NCI-H345 (cell line): ENCODE measurements at regions not wholly inside any gene's neighbourhood (a gene's known extent, or its start where the extent isn't known, plus 50 kb on each side); places are given as distances from the start of the nearest gene placed in this dataset.
"Not testable (repeated sequence)": the region's sequence is repeated elsewhere in the genome, so short reads cannot be mapped to it uniquely, and the experiment has no call there.

Experiments used
- DNase-seq: peaks from one replicate; lab custom pipeline; 2025; lab: John Stamatoyannopoulos, UW

DNA sequence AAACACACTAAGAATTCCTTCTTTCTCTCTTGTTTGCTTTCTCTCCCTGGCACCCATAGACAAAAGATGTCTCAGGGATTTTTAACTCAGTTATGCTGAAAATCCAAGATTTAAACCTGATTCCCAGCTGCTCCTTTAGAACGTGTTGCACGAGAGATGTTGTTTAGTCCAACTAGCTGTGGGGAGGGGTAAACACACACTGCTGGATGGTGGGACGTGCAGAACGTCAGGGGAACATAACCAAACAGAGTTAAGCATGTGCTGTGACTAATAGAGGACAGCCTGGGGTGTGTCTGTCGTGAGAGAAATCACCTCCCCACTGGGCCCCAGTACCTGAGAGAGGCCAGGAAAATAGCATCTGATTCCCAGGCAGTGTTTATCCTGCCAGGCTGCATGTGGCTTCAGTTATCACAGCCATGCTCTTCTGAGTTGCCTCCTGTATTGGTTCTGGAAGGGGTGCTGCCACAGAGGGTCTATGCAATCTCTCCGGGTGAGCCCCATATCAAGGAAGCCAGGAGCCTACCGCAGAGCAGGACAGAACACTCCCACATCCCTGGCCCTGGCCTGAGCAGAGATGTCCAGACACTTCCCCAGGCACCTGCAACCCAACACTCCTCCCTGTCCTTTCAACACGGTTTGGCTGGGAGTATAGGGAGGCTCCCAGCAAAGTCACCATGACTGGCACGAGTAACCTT lies 112.7 kb upstream of the EGLN3 start:
- DNase-seq = peak; percentile 44

- DNase-seq = no peak
Measured at GRCh38 chr14:34063042-34063441, 112.2 kb upstream of the EGLN3 start.

DNA sequence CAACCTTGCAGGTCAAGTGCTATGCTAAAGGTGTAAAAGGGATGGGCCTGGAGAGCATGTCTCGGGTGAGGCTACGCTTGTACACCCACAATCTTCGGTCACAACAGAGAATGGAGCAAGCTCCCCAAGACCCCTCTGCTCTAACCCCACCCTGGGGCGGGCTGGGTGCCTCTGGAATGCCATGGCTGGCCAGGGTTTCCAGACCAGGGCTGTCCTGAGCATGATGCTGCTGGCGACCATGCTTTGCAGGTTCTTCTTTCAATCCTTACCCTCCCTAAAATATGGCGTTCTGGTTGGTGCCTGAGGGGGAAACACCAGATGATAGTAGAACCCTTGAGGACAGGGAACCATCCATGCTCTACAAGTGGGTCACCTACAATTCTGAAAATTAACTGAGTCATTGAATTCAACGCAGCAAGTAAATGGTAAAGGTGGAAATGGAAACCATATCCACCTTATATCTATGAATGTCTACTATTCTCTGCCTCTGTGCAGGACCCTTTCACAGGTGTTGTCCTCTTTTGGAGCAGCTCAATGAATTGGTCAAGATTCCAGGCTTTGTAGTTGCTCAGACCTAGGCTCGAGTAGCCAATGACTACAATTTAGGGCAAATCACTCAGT lies 111.6 kb upstream of the EGLN3 start:
- DNase-seq = no peak

GRCh38 chr14:34060651-34060999 lies 109.8 kb upstream of the EGLN3 start:
- DNase-seq = no peak

GRCh38 chr14:34059925-34060650 lies 109.2 kb upstream of the EGLN3 start:
- DNase-seq = peak; percentile 72

- no peak for DNase-seq
Measured at GRCh38 chr14:34059037-34059924, 108.4 kb upstream of the EGLN3 start.

GRCh38 chr14:34058510-34058909 lies 107.6 kb upstream of the EGLN3 start:
- no peak for DNase-seq

- DNase-seq = no peak
Measured at GRCh38 chr14:34056046-34056445, 105.2 kb upstream of the EGLN3 start.

GRCh38 chr14:34055157-34055950 lies 104.5 kb upstream of the EGLN3 start:
- DNase-seq = no peak

DNA sequence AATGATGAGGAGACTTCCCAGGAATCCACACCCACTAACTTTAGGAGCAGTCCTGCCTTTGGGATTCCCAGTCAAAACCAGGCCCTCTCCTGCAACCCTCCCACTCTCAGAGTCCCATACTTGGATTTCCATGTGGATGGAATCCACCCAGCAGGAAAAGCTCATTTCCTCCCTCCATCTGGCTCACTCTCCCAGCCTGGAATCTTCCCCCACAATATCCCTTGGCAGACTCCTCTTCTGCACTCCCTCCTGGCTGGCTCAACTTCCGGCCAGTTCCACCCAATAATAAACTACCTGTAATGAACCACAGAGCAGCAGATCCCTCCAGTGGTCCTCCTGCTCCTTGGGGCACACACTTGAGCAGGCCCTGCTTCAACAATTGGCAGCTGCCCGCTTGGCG lies 102.8 kb upstream of the EGLN3 start:
- DNase-seq = no peak

DNA sequence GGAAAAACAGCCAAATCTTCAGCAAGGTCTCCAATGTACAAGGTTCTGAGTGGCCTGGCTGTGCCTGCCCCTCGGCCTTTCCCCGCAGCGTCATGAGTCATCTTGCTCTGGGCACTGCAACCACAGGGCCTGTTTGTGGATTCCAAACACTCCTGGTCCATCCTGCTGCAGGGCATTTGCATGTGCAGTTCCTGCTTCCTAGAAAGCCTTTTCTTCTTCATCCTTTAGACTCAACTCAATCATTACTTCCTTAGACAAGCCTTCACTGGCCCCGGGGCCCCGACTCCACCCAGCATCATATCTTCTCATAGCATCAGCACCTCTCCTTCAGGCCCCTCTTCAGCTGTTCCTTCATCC lies 101.8 kb upstream of the EGLN3 start:
- no peak for DNase-seq

DNA sequence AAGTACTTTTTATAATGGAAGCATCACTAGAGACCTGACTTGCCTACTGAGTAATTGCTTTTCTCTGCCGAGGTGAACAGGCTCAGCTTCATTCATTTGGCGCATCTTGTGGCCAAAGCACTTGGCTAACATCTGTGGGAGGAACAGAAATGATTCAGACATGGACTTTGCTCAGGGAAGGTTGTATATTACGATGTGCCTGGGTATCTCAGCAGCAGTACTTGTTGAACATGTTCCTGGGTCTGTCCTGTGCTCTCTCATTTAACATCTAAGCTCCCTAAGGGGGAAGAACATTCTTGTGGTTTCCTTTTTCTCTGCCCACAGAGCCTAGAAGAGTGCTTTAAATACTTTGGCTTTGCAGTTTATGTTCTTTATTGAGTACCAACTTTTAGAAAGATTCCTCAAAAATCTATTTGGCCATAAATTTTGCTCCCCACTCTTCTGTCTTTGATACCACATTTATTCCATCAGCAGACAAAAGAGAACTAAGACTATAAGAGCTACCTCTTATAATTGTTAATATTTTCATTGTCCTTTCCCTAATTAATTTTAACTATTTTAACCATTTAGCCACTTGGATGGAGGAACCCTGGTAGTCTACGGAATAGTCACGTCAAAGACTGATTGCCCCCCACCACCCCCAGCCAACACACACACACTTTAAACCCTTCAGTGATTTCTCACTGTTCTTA lies 101.2 kb upstream of the EGLN3 start:
- no peak for DNase-seq

- DNase-seq = no peak
Measured at GRCh38 chr14:34050606-34051005, 99.7 kb upstream of the EGLN3 start.

DNA sequence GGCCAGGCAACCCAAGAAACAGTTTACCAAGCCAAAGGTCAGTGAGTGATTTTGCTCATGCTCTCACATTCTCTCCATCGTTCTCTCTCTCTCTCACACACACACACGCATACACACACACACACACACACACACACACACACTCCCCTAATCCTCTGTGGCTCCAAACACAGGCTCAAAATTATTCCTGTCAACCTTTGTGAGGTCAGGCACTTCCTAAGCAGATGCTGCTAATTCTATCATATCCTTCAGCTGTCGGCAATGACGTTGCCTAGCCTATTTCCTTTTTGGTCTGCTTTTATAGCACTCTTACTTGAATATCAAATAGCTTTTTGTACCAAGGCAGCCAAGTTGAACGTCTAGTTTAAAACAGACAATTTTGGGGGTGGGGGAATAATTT lies 98.9 kb upstream of the EGLN3 start:
- no peak for DNase-seq

- not testable (repeated sequence) for DNase-seq
Measured at GRCh38 chr14:34049187-34049586, 98.3 kb upstream of the EGLN3 start.

DNA sequence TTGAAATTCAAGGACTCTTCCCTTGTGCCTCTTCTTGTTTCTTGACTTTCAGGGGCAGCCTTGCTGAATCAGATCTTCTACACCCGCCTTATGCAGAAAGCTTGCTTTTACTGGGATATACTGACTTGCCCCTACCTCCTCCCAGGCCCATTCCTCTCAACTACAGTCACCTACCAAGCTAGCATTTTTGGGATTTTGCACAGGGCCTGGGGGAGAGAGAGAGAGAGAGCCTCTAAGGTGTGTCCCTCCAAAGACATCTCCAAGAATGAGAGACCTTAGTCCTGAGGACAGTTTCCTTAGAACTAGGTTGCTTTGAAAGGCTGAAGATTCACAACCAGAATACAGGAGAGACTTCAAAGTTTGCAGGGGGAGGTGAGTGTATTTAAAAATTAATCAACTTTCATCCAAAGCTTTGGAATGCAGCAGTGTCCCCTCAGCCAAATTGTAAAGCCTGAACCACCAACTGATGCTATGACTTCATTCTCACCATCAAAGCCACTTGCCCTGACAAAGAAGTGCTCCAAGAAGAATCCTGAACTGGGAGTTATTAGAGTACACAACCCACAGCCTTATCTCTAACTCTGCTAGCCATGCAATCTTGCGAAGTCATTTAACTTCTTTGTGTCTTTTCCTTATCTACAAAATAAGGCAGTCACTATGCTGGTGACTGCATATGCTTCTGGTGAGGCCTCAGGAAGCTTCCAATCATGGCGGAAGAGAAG lies 96.1 kb upstream of the EGLN3 start:
- DNase-seq = no peak

- no peak for DNase-seq
Measured at GRCh38 chr14:34044666-34045306, 93.9 kb upstream of the EGLN3 start.

DNA sequence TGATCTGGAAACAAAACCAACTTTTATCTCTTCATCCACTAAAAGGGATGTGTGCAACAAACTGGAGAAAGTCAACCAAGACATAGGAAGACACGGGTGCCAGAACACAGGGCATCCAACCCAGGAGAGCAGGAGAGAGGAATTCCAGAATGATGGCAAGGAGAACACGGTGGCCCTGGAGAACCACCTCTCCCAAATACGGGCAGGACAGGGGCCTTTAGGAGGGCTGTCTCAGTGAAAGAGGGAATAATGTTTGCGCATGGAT lies 93.4 kb upstream of the EGLN3 start:
- no peak for DNase-seq

GRCh38 chr14:34043627-34044372 lies 92.9 kb upstream of the EGLN3 start:
- no peak for DNase-seq
